Peyer's patch (tissue), 4 donors: ENCODE measurements at regions not wholly inside any gene's neighbourhood (a gene's known extent, or its start where the extent isn't known, plus 50 kb on each side); places are given as distances from the start of the nearest gene placed in this dataset.

Experiments used
- POLR2A ChIP-seq, 2 donors: fragments of 450-650 bp; IDR thresholded peaks; one replicate each; pipeline ENCODE4 v1.5.1; 2017; ENCODE audit warnings: antibody characterized with exemption in 2 of 2, mild to moderate bottlenecking in 2 of 2, moderate library complexity in 2 of 2
- TF ChIP-seq, protein P1 (sequence below), 6 experiments: fragments of 450-650 bp in 4 of 6; fragments of 200-600 bp in 2 of 6; sonication (generic) in 1 of 6; IDR thresholded peaks; one replicate each; pipeline ENCODE4 v1.5.1; 2017 to 2019; ENCODE audit warnings: antibody characterized with exemption in 6 of 6, mild to moderate bottlenecking in 3 of 6, moderate library complexity in 1 of 6

DNA sequence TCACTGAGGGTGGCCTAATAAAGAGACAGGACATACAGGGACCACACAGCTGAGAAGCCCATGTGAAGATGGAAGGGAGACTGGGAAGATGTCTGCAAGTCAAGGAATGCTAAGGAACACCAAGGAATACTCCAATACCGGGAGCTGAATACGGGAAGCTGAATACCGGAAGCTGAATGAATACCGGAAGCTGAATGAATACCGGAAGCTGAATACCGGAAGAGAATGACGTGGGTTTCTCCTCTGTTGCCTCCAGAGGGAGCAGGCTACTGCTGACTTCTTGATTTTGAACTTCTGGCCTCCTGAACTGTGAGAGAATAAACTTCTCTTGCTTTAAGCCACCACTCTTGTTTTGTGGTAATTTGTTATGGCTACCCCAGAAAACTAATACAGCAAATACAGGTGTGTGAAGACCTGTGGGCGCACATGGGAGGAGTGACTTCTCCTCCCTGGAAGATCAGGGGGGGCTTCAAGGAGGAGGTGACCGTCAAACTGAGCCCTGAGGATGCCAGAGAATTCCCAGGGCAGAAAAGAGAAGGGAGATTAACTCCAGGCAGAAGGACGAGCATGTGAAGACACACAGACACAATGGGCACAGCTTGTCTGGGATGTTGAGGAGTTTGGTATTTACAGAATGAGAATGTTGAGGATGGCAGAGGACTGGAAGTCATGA, 259.9 kb downstream of the IRF8 start:
- TF ChIP-seq, protein P1, sequence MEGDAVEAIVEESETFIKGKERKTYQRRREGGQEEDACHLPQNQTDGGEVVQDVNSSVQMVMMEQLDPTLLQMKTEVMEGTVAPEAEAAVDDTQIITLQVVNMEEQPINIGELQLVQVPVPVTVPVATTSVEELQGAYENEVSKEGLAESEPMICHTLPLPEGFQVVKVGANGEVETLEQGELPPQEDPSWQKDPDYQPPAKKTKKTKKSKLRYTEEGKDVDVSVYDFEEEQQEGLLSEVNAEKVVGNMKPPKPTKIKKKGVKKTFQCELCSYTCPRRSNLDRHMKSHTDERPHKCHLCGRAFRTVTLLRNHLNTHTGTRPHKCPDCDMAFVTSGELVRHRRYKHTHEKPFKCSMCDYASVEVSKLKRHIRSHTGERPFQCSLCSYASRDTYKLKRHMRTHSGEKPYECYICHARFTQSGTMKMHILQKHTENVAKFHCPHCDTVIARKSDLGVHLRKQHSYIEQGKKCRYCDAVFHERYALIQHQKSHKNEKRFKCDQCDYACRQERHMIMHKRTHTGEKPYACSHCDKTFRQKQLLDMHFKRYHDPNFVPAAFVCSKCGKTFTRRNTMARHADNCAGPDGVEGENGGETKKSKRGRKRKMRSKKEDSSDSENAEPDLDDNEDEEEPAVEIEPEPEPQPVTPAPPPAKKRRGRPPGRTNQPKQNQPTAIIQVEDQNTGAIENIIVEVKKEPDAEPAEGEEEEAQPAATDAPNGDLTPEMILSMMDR (IDR thresholded peaks at IDR 0.05), result peak in 1 of 6 experiments; percentile 5
- TF ChIP-seq POLR2A (IDR thresholded peaks at IDR 0.05), result no peak
